CD4-positive, alpha-beta T cell (primary cell): ENCODE measurements at regions not wholly inside any gene's neighbourhood (a gene's known extent, or its start where the extent isn't known, plus 50 kb on each side); places are given as distances from the start of the nearest gene placed in this dataset.

Experiments
- ATAC-seq: fragments of 200-7000 bp; cut with Tn5 transposase; one replicate; pipeline ENCODE4 v1.10.0; 2022; ENCODE audit warnings: mild to moderate bottlenecking; ENCODE audit not compliant: poor library complexity
- CTCF ChIA-PET: fragments of 350-600 bp; sonication (Branson Sonifier 250); formaldehyde crosslinking; loops from one replicate; lab custom pipeline; 2021; ENCODE audit warnings: antibody characterized with exemption, inconsistent platforms; lab: Charles Lee
- POLR2A ChIA-PET: fragments of 350-600 bp; sonication (Branson Sonifier 250); formaldehyde crosslinking; loops from one replicate; lab custom pipeline; 2021; ENCODE audit warnings: antibody characterized with exemption, inconsistent platforms; lab: Charles Lee
- DNase-seq, 14 experiments: peaks; one replicate each; pipeline ENCODE4 v3.0.0-alpha.2; 2013 to 2020; ENCODE audit warnings: mixed read lengths in 2 of 14
- H3K27ac ChIP-seq, 2 donors: one replicate each; pipeline versions ENCODE4 v1.5.1 to v1.7.0; 2013; ENCODE audit warnings: low read length in 2 of 2, low read depth in 1 of 2, mild to moderate bottlenecking in 1 of 2
- H3K27me3 ChIP-seq, 2 experiments: 1 replicate in 1 of 2; 2 replicates in 1 of 2; pipeline versions ENCODE4 v1.6.1 to v1.7.0; 2013; ENCODE audit warnings: low read length in 2 of 2, control low read depth in 1 of 2, mild to moderate bottlenecking in 1 of 2, moderate library complexity in 1 of 2; ENCODE audit not compliant: insufficient read depth in 2 of 2, control insufficient read depth in 1 of 2
- H3K36me3 ChIP-seq: one replicate; pipeline ENCODE4 v1.6.1; 2013; ENCODE audit warnings: low read length, control low read depth; ENCODE audit not compliant: insufficient read depth
- H3K4me1 ChIP-seq: one replicate; pipeline ENCODE4 v1.6.1; 2013; ENCODE audit warnings: low read length, control low read depth; ENCODE audit not compliant: insufficient read depth
- H3K4me3 ChIP-seq: one replicate; pipeline ENCODE4 v1.5.1; 2013; ENCODE audit warnings: mild to moderate bottlenecking, low read length, moderate library complexity
- H3K9me3 ChIP-seq, 2 experiments: 1 replicate in 1 of 2; 2 replicates in 1 of 2; pipeline versions ENCODE4 v1.6.1 to v1.7.0; 2013; ENCODE audit warnings: low read length in 2 of 2, mild to moderate bottlenecking in 2 of 2, control low read depth in 1 of 2, moderate library complexity in 1 of 2; ENCODE audit not compliant: control insufficient read depth in 1 of 2, insufficient read depth in 1 of 2
- H3K27ac Mint-ChIP-seq: one replicate; pipeline ENCODE4 v1.8.0; 2020; ENCODE audit warnings: mixed read lengths
- H3K27me3 Mint-ChIP-seq: one replicate; pipeline ENCODE4 v1.8.0; 2021; ENCODE audit warnings: mixed read lengths
- H3K36me3 Mint-ChIP-seq: one replicate; pipeline ENCODE4 v1.8.0; 2021; ENCODE audit warnings: low read depth, mixed read lengths
- H3K4me1 Mint-ChIP-seq: one replicate; pipeline ENCODE4 v1.8.0; 2021; ENCODE audit warnings: low read depth, mixed read lengths
- H3K4me3 Mint-ChIP-seq: one replicate; pipeline ENCODE4 v1.8.0; 2020; ENCODE audit warnings: mild to moderate bottlenecking, mixed read lengths
- H3K9me3 Mint-ChIP-seq: one replicate; pipeline ENCODE4 v1.8.0; 2020; ENCODE audit warnings: mixed read lengths
- CTCF ChIP-seq: fragments of 200-600 bp; IDR thresholded peaks from one replicate; pipeline ENCODE4 v1.8.0; 2022; ENCODE audit warnings: antibody characterized with exemption, mild to moderate bottlenecking
- intact Hi-C, 2 experiments: fragments of 100-400 bp; cut with DNase I in 1 of 2; cut with micrococcal nuclease in 1 of 2; formaldehyde crosslinking; loops; one replicate each; pipeline versions ENCODE4 v1.15.1 to v1.9.0; 2023 to 2025; cut with DNase I, micrococcal nuclease

- Mint-ChIP-seq H3K9me3 (peaks cover 5% of the 10 kb centered on the region), H3K4me3 (no peak overlapping the region), H3K4me1 (no peaks in the 10 kb centered on the region), H3K27ac (no peak overlapping the region), H3K27me3 (no peaks in the 10 kb centered on the region), H3K36me3 (no peaks in the 10 kb centered on the region)
- intact Hi-C loops: no loop called here
- CTCF ChIA-PET: no interaction called here
- no peak for DNase-seq
- TF ChIP-seq CTCF: no peak
- Histone ChIP-seq H3K4me3 (no peak overlapping the region), H3K9me3 (no peaks in the 10 kb centered on the region), H3K27ac (no peak overlapping the region), H3K4me1 (no peaks in the 10 kb centered on the region), H3K36me3 (no peaks in the 10 kb centered on the region), H3K27me3 (no peaks in the 10 kb centered on the region)
- POLR2A ChIA-PET: no interaction called here
- ATAC-seq: no peak
Measured at GRCh38 chr3:135862361-135862760, 103.2 kb upstream of the PPP2R3A start.

- CTCF ChIA-PET: no interaction called here
- Histone ChIP-seq H3K27ac (no peak overlapping the region), H3K9me3 (no peaks in the 10 kb centered on the region), H3K4me3 (no peak overlapping the region), H3K27me3 (no peaks in the 10 kb centered on the region), H3K36me3 (no peaks in the 10 kb centered on the region), H3K4me1 (no peaks in the 10 kb centered on the region)
- no peak overlapping the region for H3K27ac Mint-ChIP-seq
- H3K4me3 Mint-ChIP-seq: no peak overlapping the region
- no peak for TF ChIP-seq CTCF
- no peak for DNase-seq
- H3K4me1 Mint-ChIP-seq: no peaks in the 10 kb centered on the region
- ATAC-seq: no peak
- POLR2A ChIA-PET: no interaction called here
- peaks cover 6% of the 10 kb centered on the region for H3K27me3 Mint-ChIP-seq
- H3K36me3 Mint-ChIP-seq: no peaks in the 10 kb centered on the region
- H3K9me3 Mint-ChIP-seq: peaks cover 5% of the 10 kb centered on the region
- intact Hi-C loops: no loop called here
Measured at GRCh38 chr3:135864060-135864459, 101.5 kb upstream of the PPP2R3A start.

- ChIA-PET POLR2A (no interaction called here), CTCF (no interaction called here)
- Histone ChIP-seq H3K27ac (no peak overlapping the region), H3K9me3 (no peaks in the 10 kb centered on the region), H3K27me3 (no peaks in the 10 kb centered on the region), H3K4me3 (no peak overlapping the region), H3K4me1 (no peaks in the 10 kb centered on the region), H3K36me3 (no peaks in the 10 kb centered on the region)
- intact Hi-C loops: no loop called here
- DNase-seq: no peak
- no peaks in the 10 kb centered on the region for H3K36me3 Mint-ChIP-seq
- no peak for TF ChIP-seq CTCF
- ATAC-seq: no peak
- H3K27ac Mint-ChIP-seq: no peak overlapping the region
- H3K4me1 Mint-ChIP-seq: no peaks in the 10 kb centered on the region
- H3K4me3 Mint-ChIP-seq: no peak overlapping the region
- peaks cover 6% of the 10 kb centered on the region for H3K27me3 Mint-ChIP-seq
- H3K9me3 Mint-ChIP-seq: peaks cover 5% of the 10 kb centered on the region
Measured at GRCh38 chr3:135865085-135865484, 100.4 kb upstream of the PPP2R3A start.
